ENCODE measurements at regions not wholly inside any gene's neighbourhood (a gene's known extent, or its start where the extent isn't known, plus 50 kb on each side); places are given as distances from the start of the nearest gene placed in this dataset.

DNA sequence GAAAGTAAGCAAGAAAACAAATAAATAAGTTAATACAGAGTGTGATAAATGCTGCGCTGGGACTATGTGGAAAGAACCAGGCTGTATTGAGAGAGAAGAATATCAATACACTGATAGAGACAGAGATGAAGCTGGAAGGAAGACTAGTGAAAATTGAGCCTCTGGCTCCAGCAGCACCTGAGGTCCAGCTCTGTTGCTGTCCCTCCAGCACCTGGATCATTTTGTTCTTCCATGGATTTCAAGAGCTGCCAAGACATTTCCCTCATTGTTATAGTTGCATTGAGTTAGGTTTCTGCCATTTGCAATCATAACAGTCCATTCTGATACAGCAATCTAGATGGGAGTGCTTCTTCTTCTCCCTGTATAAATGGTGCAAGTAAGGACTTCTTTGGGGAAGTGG lies 242.7 kb upstream of the FGGY start:
- peaks cover 1% of the 10 kb centered on the region for H3K27me3 Mint-ChIP-seq (ENCODE audit: low read depth)
- H3K9me3 Mint-ChIP-seq (ENCODE audit: low read depth): no peaks in the 10 kb centered on the region
- H3K4me3 Mint-ChIP-seq (ENCODE audit: unreplicated experiment): no peak overlapping the region
- H3K36me3 Mint-ChIP-seq (ENCODE audit: low read depth): no peaks in the 10 kb centered on the region
- TF ChIP-seq, protein P1, sequence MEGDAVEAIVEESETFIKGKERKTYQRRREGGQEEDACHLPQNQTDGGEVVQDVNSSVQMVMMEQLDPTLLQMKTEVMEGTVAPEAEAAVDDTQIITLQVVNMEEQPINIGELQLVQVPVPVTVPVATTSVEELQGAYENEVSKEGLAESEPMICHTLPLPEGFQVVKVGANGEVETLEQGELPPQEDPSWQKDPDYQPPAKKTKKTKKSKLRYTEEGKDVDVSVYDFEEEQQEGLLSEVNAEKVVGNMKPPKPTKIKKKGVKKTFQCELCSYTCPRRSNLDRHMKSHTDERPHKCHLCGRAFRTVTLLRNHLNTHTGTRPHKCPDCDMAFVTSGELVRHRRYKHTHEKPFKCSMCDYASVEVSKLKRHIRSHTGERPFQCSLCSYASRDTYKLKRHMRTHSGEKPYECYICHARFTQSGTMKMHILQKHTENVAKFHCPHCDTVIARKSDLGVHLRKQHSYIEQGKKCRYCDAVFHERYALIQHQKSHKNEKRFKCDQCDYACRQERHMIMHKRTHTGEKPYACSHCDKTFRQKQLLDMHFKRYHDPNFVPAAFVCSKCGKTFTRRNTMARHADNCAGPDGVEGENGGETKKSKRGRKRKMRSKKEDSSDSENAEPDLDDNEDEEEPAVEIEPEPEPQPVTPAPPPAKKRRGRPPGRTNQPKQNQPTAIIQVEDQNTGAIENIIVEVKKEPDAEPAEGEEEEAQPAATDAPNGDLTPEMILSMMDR (IDR thresholded peaks at IDR 0.05): no peak
- H3K4me1 Mint-ChIP-seq (ENCODE audit: low read depth): peaks cover 13% of the 10 kb centered on the region
- no peak overlapping the region for H3K27ac Mint-ChIP-seq (ENCODE audit: unreplicated experiment)
- DNase-seq (ENCODE audit: low spot score): no peak

DNA sequence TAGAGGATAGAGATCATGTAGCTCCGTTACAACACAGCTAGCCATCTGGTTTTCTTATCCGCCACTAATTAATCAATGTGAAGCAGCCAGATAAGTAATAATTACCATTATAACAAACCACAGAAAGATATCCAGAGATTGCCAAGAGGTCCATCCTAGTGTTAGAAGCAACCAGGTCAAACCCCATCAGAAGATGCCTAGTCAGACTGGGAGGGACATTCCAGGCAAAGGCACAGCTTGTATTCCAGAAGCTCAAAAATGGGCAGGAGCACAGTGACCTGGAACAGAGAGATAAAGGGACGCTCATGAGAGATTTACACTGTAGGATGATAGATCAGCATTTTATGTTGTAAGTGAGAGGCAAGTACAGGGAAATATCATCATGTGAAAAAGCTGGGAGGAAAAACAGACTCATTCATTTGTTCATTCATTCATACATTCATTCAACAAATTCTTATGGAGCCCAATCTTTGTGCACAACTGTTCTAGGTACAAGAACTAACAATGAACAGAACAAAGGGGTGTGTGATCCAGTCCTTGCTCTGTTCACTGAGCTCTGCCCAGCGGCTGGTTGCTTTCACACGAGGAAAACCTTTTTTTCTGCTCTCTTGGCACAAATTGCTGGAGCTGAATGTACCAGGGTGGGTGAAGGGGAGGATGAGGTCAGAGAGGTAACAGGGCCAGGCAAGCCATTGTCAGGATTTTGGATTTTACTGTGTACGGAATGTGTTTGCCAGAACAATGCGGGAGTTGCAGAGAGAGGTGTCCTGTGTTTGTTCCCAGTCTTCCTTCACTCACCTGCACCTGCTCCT lies 240.8 kb upstream of the FGGY start:
- no peak for DNase-seq (ENCODE audit: low spot score)
- TF ChIP-seq, protein P1 (IDR thresholded peaks at IDR 0.05): no peak

DNA sequence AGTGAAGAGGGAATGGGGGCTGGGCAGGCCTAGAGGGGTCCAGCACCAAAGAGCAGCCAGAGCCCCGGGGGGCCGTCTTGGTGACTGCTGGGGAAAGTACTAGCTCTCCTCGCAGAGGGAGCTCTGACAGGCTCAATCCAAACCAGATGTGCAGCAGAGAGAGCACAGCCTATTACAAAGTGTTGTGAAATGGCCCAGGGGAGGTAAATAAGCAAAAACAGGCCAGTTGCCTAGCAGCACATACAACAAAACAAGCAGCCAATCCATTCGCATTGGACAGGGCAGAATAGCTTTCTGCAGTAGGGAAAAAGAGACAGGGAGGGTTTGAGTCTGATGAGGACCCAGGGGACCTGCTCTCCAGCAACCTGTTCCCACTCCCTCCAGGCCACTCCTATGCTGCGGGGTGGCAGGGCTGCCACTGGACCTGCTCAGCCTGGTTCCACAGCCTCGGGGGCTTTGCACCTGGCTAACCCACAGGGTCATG lies 239.6 kb upstream of the FGGY start:
- H3K27ac Mint-ChIP-seq (ENCODE audit: unreplicated experiment): peak overlapping the region; percentile 76
- peaks cover 1% of the 10 kb centered on the region for H3K27me3 Mint-ChIP-seq (ENCODE audit: low read depth)
- H3K4me1 Mint-ChIP-seq (ENCODE audit: low read depth): peaks cover 20% of the 10 kb centered on the region
- no peak for DNase-seq (ENCODE audit: low spot score)
- H3K4me3 Mint-ChIP-seq (ENCODE audit: unreplicated experiment): no peak overlapping the region
- no peaks in the 10 kb centered on the region for H3K36me3 Mint-ChIP-seq (ENCODE audit: low read depth)
- TF ChIP-seq, protein P1 (IDR thresholded peaks at IDR 0.05): peak; percentile 30
- H3K9me3 Mint-ChIP-seq (ENCODE audit: low read depth): no peaks in the 10 kb centered on the region

More for the DNA sequence above, 240.8 kb upstream of the FGGY start:
- H3K36me3 Mint-ChIP-seq (ENCODE audit: low read depth): no peaks in the 10 kb centered on the region
- H3K4me1 Mint-ChIP-seq (ENCODE audit: low read depth): peaks cover 13% of the 10 kb centered on the region
- no peak overlapping the region for H3K4me3 Mint-ChIP-seq (ENCODE audit: unreplicated experiment)
- peaks cover 1% of the 10 kb centered on the region for H3K27me3 Mint-ChIP-seq (ENCODE audit: low read depth)
- H3K9me3 Mint-ChIP-seq (ENCODE audit: low read depth): no peaks in the 10 kb centered on the region
- no peak overlapping the region for H3K27ac Mint-ChIP-seq (ENCODE audit: unreplicated experiment)

DNA sequence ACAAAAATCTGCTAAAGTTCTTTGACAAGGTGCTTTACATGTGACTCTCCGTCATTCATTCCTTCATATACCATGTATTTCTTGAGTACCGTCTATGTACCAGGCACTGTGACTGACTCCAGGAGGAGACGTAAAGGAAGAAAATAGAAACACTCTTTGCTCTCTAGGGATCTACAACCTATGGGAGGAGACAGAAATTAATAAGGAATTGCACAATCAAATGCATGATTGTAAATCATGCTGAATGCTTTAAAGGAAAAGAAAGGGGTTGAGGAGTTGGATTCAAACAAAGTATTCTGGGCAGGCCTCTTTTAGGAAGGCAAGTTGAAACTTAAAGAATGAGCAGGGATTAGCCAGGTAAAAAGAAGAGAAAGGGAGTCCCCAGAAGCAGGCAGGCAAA lies 239.1 kb upstream of the FGGY start:
- Mint-ChIP-seq H3K27ac (ENCODE audit: unreplicated experiment) (peak overlapping the region; percentile 14), H3K4me3 (ENCODE audit: unreplicated experiment) (no peak overlapping the region), H3K9me3 (ENCODE audit: low read depth) (peaks cover 2% of the 10 kb centered on the region), H3K27me3 (ENCODE audit: low read depth) (peaks cover 1% of the 10 kb centered on the region), H3K4me1 (ENCODE audit: low read depth) (peaks cover 23% of the 10 kb centered on the region), H3K36me3 (ENCODE audit: low read depth) (no peaks in the 10 kb centered on the region)
- TF ChIP-seq, protein P1 (IDR thresholded peaks at IDR 0.05): no peak
- DNase-seq (ENCODE audit: low spot score): no peak

DNA sequence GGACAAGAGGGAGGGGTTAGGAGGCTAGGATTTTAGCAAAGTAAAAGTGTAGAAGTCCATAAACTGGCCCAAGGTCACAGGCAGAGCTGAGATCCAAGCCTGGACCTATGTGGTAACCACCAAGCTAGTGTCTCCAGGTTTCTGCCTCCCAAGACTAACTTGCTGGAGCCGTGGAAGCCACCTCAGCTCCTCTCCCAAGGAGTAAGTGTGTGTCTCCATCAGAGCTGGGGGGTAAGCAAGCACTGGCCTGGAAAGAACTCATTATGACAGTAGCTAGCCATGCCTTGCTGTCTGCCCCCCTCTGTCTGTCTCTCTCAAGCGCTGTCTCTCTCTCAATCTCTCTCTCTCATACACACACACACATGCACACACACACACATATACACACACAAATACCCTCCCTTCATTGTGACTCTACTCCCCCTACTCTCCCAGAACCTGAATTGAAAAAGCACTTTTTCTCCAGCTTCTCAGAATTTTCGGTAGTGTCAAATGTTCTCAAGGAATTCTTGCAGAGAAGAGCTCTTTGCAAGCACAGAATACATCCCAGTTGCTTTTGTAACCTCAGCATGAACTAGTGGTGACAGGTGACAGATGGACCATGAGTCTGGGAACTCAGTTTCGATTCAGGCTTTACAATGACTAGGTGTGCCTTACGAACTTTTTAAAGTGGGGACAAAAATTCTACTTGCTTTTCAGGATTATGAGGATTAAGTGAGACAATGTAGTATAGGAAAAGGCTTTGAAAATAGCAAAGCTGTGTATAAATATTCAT lies 238.0 kb upstream of the FGGY start:
- Mint-ChIP-seq H3K4me3 (ENCODE audit: unreplicated experiment) (no peak overlapping the region), H3K36me3 (ENCODE audit: low read depth) (no peaks in the 10 kb centered on the region), H3K9me3 (ENCODE audit: low read depth) (peaks cover 3% of the 10 kb centered on the region), H3K4me1 (ENCODE audit: low read depth) (peaks cover 24% of the 10 kb centered on the region), H3K27me3 (ENCODE audit: low read depth) (peaks cover 1% of the 10 kb centered on the region), H3K27ac (ENCODE audit: unreplicated experiment) (no peak overlapping the region)
- TF ChIP-seq, protein P1 (IDR thresholded peaks at IDR 0.05): no peak
- DNase-seq (ENCODE audit: low spot score): no peak
